ENCODE measurements at regions not wholly inside any gene's neighbourhood (a gene's known extent, or its start where the extent isn't known, plus 50 kb on each side); places are given as distances from the start of the nearest gene placed in this dataset.

- no CpG with 5 or more reads among the region's 4 CpGs for WGBS, 2 experiments (ENCODE audit: extremely low coverage in 2 of 2, insufficient read length in 1 of 2)
- no peak overlapping the region for H3K4ac ChIP-seq (ENCODE audit: low read depth, low read length)
- no peak overlapping the region for H4K91ac ChIP-seq (ENCODE audit: insufficient read depth, low read depth, low read length)
- no peaks in the 10 kb centered on the region for H3K4me1 ChIP-seq (ENCODE audit: control insufficient read depth, insufficient read depth, low read length)
- dilution Hi-C loops (cut with HindIII; ENCODE audit: low sequenced_read_pairs, unreplicated experiment) (no loop called here), intact Hi-C loops (cut with micrococcal nuclease) (no loop called here), in situ Hi-C loops (cut with MboI; ENCODE audit: low sequenced_read_pairs) (no loop called here)
- H3K27ac ChIP-seq (ENCODE audit: insufficient read depth, low read length): no peak overlapping the region
- no peak overlapping the region for H2AK9ac ChIP-seq (replicated peaks; ENCODE audit: low read depth, low read length, poor library complexity)
- no peak overlapping the region for H3K9ac ChIP-seq (ENCODE audit: low read depth, low read length)
- H3K9me3 ChIP-seq (ENCODE audit: control insufficient read depth, insufficient read depth, low read length): no peaks in the 10 kb centered on the region
- no peak overlapping the region for H4K8ac ChIP-seq (ENCODE audit: low read depth in 2 of 2, low read length in 2 of 2)
- no peak for ATAC-seq (ENCODE audit: low read depth)
- DNase-seq: no peak
- H3K56ac ChIP-seq (ENCODE audit: extremely low read depth, insufficient read depth, low read length): no peak overlapping the region
- H3K4me2 ChIP-seq (ENCODE audit: low read depth, low read length): no peak overlapping the region
- no peak overlapping the region for H4K5ac ChIP-seq (ENCODE audit: low read depth, low read length)
- no peak for TF ChIP-seq RFX5 (IDR thresholded peaks at IDR 0.05; ENCODE audit: low read depth, low read length)
- TF ChIP-seq CEBPB (IDR thresholded peaks at IDR 0.05; ENCODE audit: low read depth, low read length): no peak
- no peaks in the 10 kb centered on the region for H3K27me3 ChIP-seq (ENCODE audit: control insufficient read depth, insufficient read depth, low read length)
- H4K20me1 ChIP-seq (ENCODE audit: insufficient read depth, low read length): no peaks in the 10 kb centered on the region
- ChIA-PET CTCF (no interaction called here), POLR2A (ENCODE audit: unreplicated experiment) (no interaction called here)
- no peak overlapping the region for H2BK120ac ChIP-seq (ENCODE audit: low read depth, low read length)
- no peak overlapping the region for H3K4me3 ChIP-seq (ENCODE audit: insufficient read depth, low read depth, low read length)
- H3K9me1 ChIP-seq (ENCODE audit: insufficient read depth, low read length): no peaks in the 10 kb centered on the region
- H3K14ac ChIP-seq (replicated peaks; ENCODE audit: low read depth, low read length): no peak overlapping the region
- BruUV-seq (replicated peaks): no TSS peak
- no peaks in the 10 kb centered on the region for H3K36me3 ChIP-seq (ENCODE audit: control insufficient read depth, insufficient read depth, low read length)
- H2BK15ac ChIP-seq (ENCODE audit: low read depth, low read length): no peak overlapping the region
- no peak overlapping the region for H2BK5ac ChIP-seq (ENCODE audit: low read depth, low read length, poor library complexity, severe bottlenecking)
- no peak overlapping the region for H3K18ac ChIP-seq (ENCODE audit: low read depth, low read length)
- no peak overlapping the region for H3K23ac ChIP-seq (ENCODE audit: low read depth, low read length)
- no peaks in the 10 kb centered on the region for H3K79me1 ChIP-seq (ENCODE audit: low read depth in 1 of 2, low read length in 2 of 2)
- no peak overlapping the region for H2AFZ ChIP-seq (replicated peaks; ENCODE audit: low read length, poor library complexity)
- no peak overlapping the region for H2AK5ac ChIP-seq (ENCODE audit: low read depth, low read length)
- no peak overlapping the region for H2BK20ac ChIP-seq (ENCODE audit: low read depth, low read length)
Measured at GRCh38 chr4:188701952-188702351, 562.7 kb downstream of the TRIML1 start.

All from IMR-90 (cell line).